Right ventricle myocardium inferior (tissue), 1 donor: ENCODE measurements at regions not wholly inside any gene's neighbourhood (a gene's known extent, or its start where the extent isn't known, plus 50 kb on each side); places are given as distances from the start of the nearest gene placed in this dataset.
A peak's percentile ranks its signal among the peaks of the same experiment; 100 is the strongest.

ENCODE experiments used
- ATAC-seq: fragments of 200-7000 bp; cut with Tn5 transposase; one replicate; pipeline ENCODE4 v1.9.1; 2020; ENCODE audit warnings: mild to moderate bottlenecking, moderate library complexity
- DNase-seq: peaks from one replicate; pipeline ENCODE4 v3.0.0; 2021; ENCODE audit errors: missing footprints
- intact Hi-C: fragments of 100-400 bp; cut with DNase I; formaldehyde crosslinking; loops from one replicate; pipeline ENCODE4 v1.11.0; 2022
- donor health status: DM: no; HTN: yes; CAD: no; lungs with severe emphysema.

GRCh38 chr1:37085393-37085792, 51.1 kb upstream of the GRIK3 start:
- DNase-seq: no peak
- ATAC-seq: no peak
- intact Hi-C loops: no loop called here

DNA sequence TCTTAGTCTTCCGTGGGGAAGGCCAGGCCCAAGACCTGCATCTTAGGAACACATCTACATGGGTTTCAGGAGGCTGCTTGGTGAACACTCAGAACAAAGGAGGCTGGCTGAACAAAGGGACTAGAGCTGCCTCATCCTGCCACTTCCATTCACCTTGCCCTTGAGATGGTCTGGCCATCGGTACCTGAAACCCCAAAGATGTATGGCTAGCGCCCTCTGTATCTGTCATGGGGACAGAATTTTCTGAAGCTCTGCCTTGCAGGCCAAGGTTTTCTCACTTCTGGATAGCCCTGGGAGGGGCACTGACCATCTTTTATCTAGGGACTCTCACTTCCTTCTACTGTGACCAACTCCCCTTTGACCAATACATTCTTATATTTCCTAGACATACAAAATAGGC, 55.4 kb upstream of the GRIK3 start:
- DNase-seq: no peak
- intact Hi-C loops: no loop called here
- no peak for ATAC-seq

DNA sequence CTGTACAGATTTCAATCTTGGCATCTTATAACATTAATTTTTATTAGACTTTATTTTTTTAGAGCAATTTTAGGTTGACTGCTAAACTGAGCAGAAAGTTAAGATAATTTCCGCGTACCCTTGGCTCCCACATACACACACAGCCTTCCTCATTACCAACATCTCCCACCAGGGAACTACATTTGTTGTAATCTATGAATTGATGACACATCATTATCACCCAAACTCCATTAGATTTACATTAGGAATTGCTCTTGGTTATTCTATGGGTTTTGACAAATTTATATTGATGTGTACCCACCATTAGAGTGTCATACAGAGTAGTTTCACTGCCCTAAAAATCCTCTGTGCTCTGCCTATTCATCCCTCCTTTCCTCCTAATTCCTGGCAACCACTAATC, 56.4 kb upstream of the GRIK3 start:
- no peak for ATAC-seq
- DNase-seq: no peak
- intact Hi-C loops: no loop called here

DNA sequence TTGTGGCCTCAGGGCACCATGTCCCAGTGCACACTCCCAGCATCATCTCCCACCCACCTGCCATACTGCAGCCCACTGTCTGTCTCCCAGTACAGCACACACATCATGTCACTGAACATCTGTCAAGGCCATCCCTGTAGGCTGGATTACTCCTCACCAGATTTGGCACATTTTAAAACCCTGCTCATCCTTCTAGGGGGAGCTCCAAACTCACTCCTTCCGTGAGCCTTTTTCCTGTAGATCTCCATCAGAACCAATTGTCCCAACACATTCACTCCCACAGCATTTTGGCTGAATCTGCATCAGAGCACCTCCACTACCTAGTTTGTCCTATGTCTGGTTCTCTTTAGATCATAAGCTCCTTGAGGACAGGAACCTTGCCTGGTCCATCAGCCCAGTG, 58.6 kb upstream of the GRIK3 start:
- intact Hi-C loops: no loop called here

GRCh38 chr1:37094302-37094701, 60.0 kb upstream of the GRIK3 start:
- DNase-seq (no peak), ATAC-seq (no peak)
- intact Hi-C loops: no loop called here

More for the DNA sequence above, 58.6 kb upstream of the GRIK3 start:
- ATAC-seq (no peak), DNase-seq (no peak)

DNA sequence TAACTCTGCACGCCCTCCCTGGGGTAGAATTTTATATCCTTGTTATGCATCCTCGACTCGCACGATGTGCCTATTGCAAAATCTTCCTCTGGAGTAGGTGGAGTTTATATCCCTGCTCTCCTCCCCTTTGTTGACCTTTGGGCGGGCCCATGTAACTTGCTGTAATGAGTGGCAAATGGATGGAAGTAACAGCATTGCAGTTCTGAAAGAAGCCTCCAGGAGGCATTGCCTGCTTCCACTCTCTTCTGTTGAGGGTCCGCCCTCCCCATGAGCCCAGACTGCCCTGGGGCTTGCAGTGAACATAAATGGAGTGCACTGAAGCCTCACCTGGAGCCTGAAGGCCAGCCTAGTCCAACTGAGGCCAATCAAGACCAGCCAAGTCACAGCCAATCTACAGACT, 62.2 kb upstream of the GRIK3 start:
- ATAC-seq: no peak
- intact Hi-C loops: no loop called here

GRCh38 chr1:37097731-37098130, 63.4 kb upstream of the GRIK3 start:
- no peak for DNase-seq
- intact Hi-C loops: no loop called here
- no peak for ATAC-seq

More for the DNA sequence above, 62.2 kb upstream of the GRIK3 start:
- no peak for DNase-seq

GRCh38 chr1:37098237-37098636, 63.9 kb upstream of the GRIK3 start:
- no peak for ATAC-seq
- DNase-seq: no peak
- intact Hi-C loops: no loop called here

GRCh38 chr1:37100310-37100709, 66.0 kb upstream of the GRIK3 start:
- intact Hi-C loops: no loop called here
- DNase-seq (no peak), ATAC-seq (no peak)

DNA sequence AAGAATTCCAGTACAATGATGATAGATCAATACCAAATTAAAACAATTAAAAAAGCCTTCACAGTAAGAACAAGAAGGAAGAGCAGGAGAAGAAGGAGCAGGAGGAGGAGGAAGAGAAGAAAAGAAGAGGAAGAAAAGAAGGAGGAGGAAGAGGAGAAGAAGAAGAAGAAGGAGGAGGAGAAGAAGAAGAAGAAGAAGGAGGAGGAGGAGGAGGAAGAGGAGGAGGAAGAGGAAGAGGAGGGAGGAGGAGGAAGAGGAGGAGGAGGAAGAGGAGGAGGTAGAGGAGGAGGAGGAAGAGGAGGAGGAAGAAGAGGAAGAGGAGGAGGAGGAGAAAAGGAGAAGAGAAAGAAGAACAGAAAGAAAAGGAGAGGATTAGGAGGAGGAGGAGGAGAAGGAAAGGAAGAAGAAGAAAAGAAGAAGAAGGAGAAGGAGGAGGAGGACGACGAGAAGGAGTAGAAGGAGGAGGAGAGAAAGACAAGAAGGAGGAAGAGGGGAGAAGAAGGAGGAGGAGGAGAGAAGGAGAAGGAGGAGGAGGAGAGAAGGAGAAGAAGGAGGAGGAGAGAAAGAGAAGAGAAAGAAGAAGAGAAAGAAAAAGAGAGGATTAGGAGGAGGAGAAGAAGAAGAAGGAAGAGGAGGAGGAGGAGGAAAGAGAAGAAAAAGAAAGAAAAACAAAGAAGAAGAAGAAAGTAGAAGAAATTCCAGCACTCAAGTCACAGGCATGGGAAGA, 68.5 kb upstream of the GRIK3 start:
- intact Hi-C loops: no loop called here
- ATAC-seq: no peak

DNA sequence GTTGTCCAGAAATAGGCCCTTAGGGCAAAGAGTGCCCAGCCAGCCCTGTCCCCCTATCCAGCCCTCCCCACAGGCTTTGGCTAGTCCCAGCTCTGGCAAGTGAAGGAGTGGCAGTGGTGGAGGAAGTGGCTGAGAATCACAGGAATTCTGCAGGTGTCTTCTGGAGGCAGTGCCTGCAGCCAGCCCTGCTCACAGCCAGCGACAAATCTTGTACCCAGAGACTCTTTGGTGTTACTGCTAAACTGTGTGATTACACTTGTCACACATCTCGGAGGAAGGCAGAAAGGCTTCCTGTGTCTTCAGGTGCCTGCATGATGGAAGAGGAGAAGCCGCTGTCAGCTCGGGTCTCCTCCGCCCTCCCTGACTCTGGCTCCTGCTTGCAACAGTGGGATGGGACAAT, 71.6 kb upstream of the GRIK3 start:
- intact Hi-C loops: no loop called here
- DNase-seq (no peak), ATAC-seq (no peak)

More for the DNA sequence above, 68.5 kb upstream of the GRIK3 start:
- DNase-seq: no peak

DNA sequence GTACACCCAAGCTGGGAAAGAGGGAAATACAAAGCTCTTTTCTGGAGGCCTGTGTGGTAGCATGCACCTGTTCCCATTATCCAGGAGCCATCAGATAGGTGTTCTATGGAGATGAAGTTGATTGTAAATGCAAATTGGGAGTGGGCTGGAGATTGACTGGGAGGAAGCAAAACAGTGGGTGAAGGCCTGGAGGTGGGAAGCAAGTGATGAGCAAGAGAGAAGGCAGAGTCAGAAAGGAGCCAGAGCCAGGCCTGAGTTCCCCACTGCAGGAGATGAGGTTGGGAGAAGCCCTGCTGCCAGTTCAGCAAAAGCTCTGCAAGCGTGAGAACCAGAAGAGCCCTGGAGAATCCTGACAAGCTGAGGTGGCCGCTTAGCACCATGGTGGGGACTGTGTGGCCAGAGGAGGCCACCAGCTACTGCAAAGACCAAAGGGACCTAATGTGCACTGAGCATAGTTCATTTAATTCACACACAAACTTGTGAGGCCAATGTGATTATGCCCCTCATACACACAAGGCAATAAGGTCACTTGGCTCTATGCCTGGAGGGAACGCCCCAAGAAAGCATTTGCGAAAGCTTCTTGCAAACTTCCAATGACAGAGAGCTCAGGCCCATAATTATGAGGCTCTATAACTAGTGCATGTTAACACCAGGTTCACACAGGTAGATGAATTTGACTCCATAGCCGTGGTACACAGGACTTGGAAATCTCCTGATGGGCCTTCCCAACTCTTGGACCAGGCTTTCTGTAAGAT, 73.0 kb upstream of the GRIK3 start:
- DNase-seq (no peak), ATAC-seq (no peak)
- intact Hi-C loops: no loop called here

- ATAC-seq (peak; percentile 21), DNase-seq (no peak)
- intact Hi-C loops: no loop called here
Observed at GRCh38 chr1:37108596-37109188, 74.4 kb upstream of the GRIK3 start.

GRCh38 chr1:37112430-37112829, 78.1 kb upstream of the GRIK3 start:
- ATAC-seq: no peak
- intact Hi-C loops: no loop called here

DNA sequence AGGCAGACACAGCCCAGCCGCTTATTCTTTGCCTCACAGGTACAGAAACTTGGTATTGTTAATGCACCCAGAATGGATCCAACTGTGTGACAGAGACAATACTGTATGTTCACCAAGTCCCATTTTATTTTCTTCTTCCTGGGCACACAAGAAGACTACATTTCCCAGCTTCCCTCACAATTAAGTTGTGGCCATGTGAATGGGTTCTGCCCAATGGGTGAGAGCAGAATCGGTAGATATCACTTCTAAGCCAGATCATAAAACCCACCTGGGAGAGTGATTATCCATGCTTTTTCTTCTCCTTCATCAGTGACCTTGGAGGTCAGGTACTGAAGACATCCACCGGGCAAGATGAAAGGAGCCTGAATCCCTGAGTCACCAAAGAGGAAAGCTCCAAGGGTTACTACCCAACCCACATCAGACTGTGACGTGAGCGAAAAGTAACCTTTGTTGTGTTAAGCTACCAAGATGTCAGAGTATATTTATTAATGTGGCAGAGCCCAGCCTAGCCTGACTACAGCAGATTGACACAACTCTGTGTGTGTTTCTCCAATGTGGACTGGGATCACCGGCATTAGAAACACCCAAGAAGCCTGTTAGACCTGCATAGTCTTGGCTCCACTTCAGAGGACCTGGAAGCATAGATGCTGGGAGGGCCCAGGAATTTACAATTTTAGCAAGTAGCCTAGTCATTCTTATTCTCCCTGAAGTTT, 79.1 kb upstream of the GRIK3 start:
- intact Hi-C loops: no loop called here
- no peak for ATAC-seq
- DNase-seq: no peak

More at GRCh38 chr1:37112430-37112829, 78.1 kb upstream of the GRIK3 start:
- DNase-seq: no peak

DNA sequence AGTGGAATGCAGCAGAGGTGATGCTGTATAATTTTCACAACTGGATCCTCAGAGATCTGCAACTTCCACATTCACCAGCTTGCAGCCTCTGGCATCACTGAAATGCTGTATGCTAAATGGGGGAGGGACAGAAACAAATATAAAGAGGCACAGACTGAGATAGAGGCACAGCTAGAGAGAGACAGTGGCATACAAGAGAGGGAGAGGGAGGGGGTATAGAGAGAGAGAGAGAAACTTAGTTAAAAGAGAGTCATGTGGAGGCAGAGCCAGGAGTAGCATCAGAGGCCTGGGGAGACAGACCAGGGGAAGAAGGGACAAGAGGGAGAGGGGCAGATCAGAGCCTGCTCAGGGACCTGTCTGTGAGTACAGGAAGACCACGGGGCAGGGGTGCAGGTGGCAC, 84.5 kb upstream of the GRIK3 start:
- intact Hi-C loops: no loop called here
- no peak for DNase-seq
- no peak for ATAC-seq

DNA sequence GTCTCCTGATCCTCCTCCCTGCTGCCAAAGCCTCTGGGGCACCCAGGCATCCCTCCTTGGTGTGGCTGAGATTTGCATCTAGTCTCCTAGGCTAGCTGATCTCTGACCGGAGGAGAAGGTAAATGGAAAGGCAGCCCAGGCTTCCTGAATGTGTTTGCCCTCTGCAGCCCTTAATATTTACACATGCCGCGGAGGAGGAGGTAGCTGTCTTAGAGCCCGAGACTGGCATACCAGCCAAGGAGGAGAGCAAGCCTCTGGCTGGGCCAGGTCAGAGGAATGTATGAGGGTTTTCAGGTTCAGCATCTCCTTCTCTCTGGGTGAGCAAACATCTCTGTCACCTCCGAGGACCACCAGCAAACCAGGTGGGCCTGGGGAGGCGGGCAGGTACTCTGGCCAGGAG, 86.0 kb upstream of the GRIK3 start:
- intact Hi-C loops: no loop called here

DNA sequence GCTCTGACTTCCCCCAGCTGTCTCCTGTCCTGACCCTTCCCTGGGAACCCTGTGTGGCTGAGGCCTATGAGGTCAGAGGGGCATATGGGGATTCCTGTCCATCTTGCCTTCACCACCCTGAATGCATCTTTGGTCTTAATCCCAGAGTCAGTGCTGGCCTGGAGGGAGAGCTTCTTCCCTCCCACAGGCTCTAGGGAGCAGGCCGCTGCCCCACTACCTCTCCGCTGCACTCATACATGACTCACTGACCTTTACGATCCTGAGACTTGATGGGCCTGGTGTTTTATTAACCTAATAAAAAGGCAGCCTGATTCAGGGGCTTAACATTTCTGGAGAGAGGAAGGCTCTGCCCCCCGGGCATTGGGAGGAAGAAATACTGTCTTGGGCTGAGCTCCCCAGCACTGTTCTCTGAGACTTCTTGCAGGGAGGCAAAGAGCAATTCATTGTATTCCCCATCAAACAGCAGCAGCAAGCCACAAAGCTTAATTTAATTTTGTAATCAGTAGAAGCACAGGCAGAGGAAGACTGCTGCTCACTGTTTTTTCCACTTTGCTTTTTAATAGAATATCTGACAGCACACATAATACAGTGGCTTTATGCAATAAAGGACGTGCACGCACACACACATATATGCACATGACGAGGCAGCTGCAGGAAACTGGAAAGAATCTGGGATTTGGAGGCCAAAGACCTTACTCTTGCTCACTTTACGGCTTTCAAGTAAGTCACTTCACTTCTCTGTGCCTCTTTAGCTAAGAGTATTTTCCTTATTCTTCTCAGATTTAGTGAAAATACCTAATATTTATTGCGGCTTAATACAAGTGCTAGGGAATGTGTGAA, 89.2 kb upstream of the GRIK3 start:
- ATAC-seq (no peak), DNase-seq (no peak)
- intact Hi-C loops: no loop called here

More for the DNA sequence above, 86.0 kb upstream of the GRIK3 start:
- DNase-seq (no peak), ATAC-seq (no peak)

- ATAC-seq (no peak), DNase-seq (no peak)
- intact Hi-C loops: no loop called here
Observed at GRCh38 chr1:37124501-37124900, 90.2 kb upstream of the GRIK3 start.
